HG03571 (cell line): ENCODE measurements at regions not wholly inside any gene's neighbourhood (a gene's known extent, or its start where the extent isn't known, plus 50 kb on each side); places are given as distances from the start of the nearest gene placed in this dataset.
"Not testable (repeated sequence)": the region's sequence is repeated elsewhere in the genome, so short reads cannot be mapped to it uniquely, and the experiment has no call there.

Experiments used
- ATAC-seq: cut with Tn5 transposase; IDR thresholded peaks from one replicate; pipeline ENCODE4 v1.9.1; 2021; ENCODE audit not compliant: unreplicated experiment

- ATAC-seq: no peak
These were observed 1910.0 kb upstream of the AGA start for GRCh38 chr4:179352221-179352620.

DNA sequence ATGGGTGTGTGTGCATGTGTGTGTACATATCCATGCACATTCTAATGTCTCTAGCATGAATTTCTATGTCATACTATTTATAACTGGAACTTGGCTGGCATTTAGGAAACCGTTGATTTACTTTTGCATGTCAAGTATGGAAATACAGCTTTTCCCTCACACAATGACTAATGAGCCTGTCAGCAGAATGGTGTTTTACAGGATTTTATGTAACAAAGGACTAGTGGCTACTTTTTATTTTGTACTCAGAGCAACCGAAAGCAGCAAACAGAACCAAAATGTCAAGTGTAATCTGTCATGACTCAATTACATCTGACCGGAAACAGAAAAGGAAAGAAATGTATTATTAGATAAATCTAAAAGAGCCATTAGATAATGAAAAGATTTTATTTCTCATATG lies 1911.5 kb upstream of the AGA start:
- no peak for ATAC-seq

- ATAC-seq: no peak
These were observed 1919.8 kb upstream of the AGA start for GRCh38 chr4:179361978-179362486.

- ATAC-seq: not testable (repeated sequence)
These were observed 1923.7 kb upstream of the AGA start for GRCh38 chr4:179365932-179366331.

GRCh38 chr4:179372242-179372641 lies 1930.0 kb upstream of the AGA start:
- ATAC-seq: no peak

DNA sequence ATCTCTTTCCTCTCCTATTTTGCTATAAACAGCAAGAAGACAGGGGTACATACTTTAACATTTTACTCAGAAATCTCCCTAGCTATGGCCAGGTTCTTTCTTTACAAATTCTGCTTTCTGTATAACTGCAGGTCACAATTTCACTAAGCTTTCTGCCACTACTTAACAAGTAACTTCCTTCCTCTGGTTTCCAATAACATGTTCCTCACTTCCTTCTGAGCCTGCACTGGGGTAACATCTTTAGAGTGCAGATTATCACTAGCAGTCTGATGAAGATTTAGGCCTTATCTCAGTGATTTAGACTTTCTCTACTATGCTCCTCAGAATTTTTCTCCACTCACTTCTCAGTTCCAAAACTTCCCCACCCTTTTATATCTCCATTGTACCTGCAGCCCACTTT lies 1930.5 kb upstream of the AGA start:
- ATAC-seq: no peak

DNA sequence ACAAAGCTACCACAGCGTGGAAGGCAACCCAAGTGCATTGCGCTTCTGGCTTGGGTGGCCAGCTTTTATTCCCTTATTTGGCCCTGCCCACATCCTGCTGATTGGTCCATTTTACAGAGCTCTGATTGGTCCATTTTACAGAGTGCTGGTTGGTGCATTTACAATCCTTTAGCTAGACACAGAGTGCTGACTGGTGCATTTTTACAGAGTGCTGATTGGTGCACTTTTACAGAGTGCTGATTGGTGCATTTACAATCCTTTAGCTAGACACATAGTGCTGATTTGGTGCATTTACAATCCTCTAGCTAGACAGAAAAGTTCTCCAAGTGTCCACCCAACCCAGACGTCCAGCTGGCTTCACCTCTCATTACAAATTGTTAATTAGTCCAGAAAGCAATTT lies 1936.6 kb upstream of the AGA start:
- ATAC-seq: not testable (repeated sequence)

- ATAC-seq: no peak
These were observed 1950.5 kb upstream of the AGA start for GRCh38 chr4:179392787-179393186.

DNA sequence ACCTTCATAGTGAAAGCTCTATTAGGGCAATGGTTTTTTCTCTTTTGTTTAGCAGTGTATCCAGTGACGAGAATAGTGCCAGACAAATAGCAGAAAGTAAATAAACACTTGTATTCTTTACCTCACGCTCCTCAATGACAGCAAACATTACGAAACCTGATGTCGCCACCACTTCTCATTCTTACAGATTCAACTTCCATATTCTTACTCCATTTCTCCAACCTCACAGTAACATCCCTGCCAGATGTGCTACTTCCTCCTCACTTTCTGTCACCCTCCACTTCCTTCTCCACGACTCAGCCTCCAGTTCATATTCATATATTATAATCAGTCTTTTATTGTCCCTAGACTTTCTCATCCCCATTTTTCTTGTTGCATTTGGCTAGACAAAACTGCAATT lies 1956.2 kb upstream of the AGA start:
- ATAC-seq: no peak

- no peak for ATAC-seq
These were observed 1957.0 kb upstream of the AGA start for GRCh38 chr4:179399054-179399782.

GRCh38 chr4:179415037-179415846 lies 1973.0 kb upstream of the AGA start:
- ATAC-seq: no peak

DNA sequence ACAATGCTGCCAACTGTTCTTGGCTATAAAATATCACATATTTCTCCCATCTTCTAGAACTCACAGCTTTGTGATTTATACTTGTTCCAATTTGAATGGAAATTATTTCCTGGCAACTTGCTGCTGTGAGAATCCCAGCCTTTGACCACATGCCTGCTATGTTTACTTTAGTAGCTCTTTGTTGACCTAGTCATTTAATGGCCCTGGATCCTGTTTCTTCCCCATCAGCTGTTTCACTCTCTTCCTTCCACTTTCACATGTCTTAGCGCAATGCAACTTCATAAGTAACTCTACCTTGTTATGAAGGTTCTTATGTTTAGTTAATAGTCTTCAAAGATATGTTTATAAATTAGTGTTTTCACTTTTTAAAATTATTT lies 1973.6 kb upstream of the AGA start:
- no peak for ATAC-seq

- no peak for ATAC-seq
These were observed 1975.1 kb upstream of the AGA start for GRCh38 chr4:179417357-179417756.

GRCh38 chr4:179437962-179438361 lies 1995.7 kb upstream of the AGA start:
- ATAC-seq: no peak

DNA sequence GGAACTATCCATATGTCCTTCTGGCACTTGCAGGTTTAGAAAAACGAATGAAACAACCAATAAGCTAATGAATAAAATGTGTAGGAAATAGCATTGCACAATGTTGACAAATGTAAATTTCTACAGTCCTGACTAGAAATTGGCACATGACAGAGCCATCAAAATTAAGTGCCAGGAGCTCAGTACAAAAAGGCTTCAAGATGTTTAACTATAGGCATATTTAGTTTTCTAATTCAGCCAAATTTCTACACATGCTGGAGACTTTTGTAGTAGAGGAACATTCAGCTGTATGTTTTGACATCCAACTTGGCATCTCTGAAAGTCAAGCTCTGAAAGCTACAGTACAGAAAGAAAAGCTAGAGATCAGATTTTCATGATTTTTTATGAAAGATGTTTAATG lies 1999.4 kb upstream of the AGA start:
- ATAC-seq: no peak

DNA sequence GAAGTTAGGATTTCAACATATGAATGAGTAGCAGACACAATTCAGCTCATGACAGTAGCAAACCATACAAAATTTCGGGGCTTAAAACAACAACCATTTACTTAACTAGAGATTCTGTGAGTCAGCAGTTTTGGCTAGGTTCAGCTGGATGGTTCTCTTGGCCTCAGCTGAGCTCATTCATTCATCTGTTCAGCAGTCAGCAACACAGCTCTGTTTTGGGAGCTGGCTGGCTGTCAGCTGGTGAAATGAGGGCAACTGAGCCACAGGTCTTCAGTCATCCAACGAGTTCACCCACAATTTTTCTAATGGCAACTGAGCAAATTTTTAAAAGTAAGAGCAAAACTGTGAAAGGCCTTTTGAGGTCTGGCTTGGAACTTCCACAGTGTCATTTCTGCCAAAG lies 2005.1 kb upstream of the AGA start:
- ATAC-seq: no peak

GRCh38 chr4:179465131-179465797 lies 2023.0 kb upstream of the AGA start:
- no peak for ATAC-seq

DNA sequence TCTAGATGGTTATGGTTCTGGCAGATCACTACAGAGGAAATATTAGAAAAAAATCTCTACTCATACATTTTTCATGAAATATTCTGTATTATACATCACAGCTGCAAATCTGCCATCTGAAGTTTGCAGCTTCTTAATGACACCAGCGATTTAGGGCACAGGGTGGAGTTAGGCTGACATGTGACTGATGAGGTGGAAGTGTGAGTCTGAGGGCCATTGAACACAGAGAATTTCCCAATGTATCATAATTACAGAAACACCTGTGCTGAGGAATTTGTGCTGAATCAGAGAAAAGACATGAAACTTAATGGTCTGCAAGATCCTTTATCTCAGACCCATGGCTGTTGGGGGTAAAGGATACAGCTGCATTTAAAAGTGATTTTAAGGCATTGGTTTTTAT lies 2025.6 kb upstream of the AGA start:
- ATAC-seq: no peak

- no peak for ATAC-seq
These were observed 2029.9 kb upstream of the AGA start for GRCh38 chr4:179472164-179472563.

DNA sequence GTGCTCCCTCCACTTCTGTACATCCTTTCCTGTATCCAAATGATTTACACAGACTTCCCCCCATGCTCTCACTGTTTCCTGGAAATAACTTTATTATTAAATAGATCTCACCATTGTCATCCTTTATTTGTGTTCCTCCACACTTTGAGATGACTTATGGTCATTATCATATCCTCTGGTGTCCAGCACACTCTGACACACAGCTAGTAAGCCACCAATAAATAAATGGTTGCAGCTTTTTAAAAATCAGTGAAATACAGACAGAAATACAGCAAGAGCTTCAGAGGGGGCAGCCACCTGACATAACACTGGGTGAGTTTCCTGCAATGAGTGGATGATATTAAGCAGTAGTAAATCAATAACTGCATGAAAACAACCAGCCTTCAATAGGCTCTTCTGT lies 2036.4 kb upstream of the AGA start:
- ATAC-seq: no peak

DNA sequence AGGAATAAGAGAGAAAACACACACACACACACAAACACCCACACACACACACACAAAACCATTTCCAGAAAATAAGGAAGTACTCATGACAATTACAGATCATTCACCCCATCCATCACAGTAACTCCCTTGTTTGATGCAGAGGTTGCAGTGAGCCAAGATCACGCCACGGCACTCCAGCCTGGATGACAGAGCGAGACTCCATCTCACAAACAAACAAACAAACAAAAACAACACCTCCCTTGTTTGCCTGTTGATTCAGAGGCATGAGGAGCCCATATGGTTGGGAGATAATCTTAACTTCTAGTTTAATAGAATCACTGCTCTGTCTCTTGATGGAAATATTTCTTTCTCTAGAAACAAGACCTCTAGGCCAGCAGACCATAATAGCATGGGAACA lies 2043.5 kb upstream of the AGA start:
- no peak for ATAC-seq
